ENCODE measurements at regions not wholly inside any gene's neighbourhood (a gene's known extent, or its start where the extent isn't known, plus 50 kb on each side); places are given as distances from the start of the nearest gene placed in this dataset. TPM values are rescaled to one million over a fixed set of nuclear protein-coding genes. Genes with fewer than 3 reads are reported as not detected.

GRCh38 chr6:99011151-99011550, 63.4 kb upstream of the FBXL4 start:
- ATAC-seq: no peak
- DNase-seq (ENCODE audit: missing footprints): no peak
- intact Hi-C loops (cut with DNase I): no loop called here

GRCh38 chr6:99002831-99003230, 55.1 kb upstream of the FBXL4 start:
- DNase-seq (ENCODE audit: missing footprints) (no peak), ATAC-seq (no peak)
- intact Hi-C loops (cut with DNase I): no loop called here

GRCh38 chr6:98998103-98998502, 50.4 kb upstream of the FBXL4 start:
- ATAC-seq: peak; percentile 87
- intact Hi-C loops (cut with DNase I): no loop called here
- DNase-seq (ENCODE audit: missing footprints): no peak

Small RNA genes lying in the stretch of these regions (microRNA-seq; reads per million reads assigned to microRNA genes)
- not detected for gene MIR548AI

All from Right ventricle myocardium inferior (tissue), 1 donor.